ENCODE measurements at regions not wholly inside any gene's neighbourhood (a gene's known extent, or its start where the extent isn't known, plus 50 kb on each side); places are given as distances from the start of the nearest gene placed in this dataset.

DNA sequence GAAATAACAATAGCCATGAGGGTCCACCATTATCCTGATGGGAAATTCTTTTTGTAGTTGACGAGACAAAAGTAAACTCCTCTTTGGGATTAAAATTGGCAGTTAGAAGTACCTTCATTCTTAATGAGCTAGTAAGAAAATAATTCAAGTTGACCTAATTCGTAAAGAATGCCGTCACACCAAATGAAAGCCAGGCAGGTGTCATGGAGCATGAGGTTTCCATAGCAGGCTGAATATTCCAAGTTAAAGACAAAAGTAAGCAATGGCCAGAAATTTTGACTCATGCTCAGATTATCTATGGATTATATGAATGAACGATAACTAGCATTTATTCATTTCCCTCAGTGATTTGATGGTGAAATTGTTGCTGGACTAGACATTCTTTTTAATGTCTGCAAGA lies 192.2 kb upstream of the FAT1 start:
- POLR2A ChIA-PET (ENCODE audit: low non-redundant PET) = no interaction called here
- intact Hi-C loops (cut with micrococcal nuclease; ENCODE audit: unreplicated experiment) = no loop called here
- CTCF ChIA-PET = no interaction called here
- Histone ChIP-seq H3K4me3 (ENCODE audit: low read depth, low read length, poor library complexity, severe bottlenecking) (no peak overlapping the region), H3K27me3 (replicated peaks; ENCODE audit: insufficient read depth, low read depth, low read length, poor library complexity) (no peaks in the 10 kb centered on the region), H3K27ac (ENCODE audit: low read depth, low read length, poor library complexity, severe bottlenecking) (no peak overlapping the region), H3K9me3 (ENCODE audit: low read depth, low read length, poor library complexity, severe bottlenecking) (no peaks in the 10 kb centered on the region), H3K4me1 (ENCODE audit: insufficient read depth, low read length, poor library complexity, severe bottlenecking) (no peaks in the 10 kb centered on the region), H3K36me3 (ENCODE audit: insufficient read depth, low read length, poor library complexity, severe bottlenecking) (no peaks in the 10 kb centered on the region)
- no TSS peak for BruUV-seq (replicated peaks)
- DNase-seq (ENCODE audit: low spot score) = no peak
- TF ChIP-seq, protein P1, sequence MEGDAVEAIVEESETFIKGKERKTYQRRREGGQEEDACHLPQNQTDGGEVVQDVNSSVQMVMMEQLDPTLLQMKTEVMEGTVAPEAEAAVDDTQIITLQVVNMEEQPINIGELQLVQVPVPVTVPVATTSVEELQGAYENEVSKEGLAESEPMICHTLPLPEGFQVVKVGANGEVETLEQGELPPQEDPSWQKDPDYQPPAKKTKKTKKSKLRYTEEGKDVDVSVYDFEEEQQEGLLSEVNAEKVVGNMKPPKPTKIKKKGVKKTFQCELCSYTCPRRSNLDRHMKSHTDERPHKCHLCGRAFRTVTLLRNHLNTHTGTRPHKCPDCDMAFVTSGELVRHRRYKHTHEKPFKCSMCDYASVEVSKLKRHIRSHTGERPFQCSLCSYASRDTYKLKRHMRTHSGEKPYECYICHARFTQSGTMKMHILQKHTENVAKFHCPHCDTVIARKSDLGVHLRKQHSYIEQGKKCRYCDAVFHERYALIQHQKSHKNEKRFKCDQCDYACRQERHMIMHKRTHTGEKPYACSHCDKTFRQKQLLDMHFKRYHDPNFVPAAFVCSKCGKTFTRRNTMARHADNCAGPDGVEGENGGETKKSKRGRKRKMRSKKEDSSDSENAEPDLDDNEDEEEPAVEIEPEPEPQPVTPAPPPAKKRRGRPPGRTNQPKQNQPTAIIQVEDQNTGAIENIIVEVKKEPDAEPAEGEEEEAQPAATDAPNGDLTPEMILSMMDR (conservative IDR thresholded peaks at IDR 0.05; ENCODE audit: low read depth, low read length) = no peak
- TF ChIP-seq EZH2 (IDR thresholded peaks at IDR 0.05; ENCODE audit: borderline replicate concordance, low read depth, low read length, poor library complexity, severe bottlenecking) = no peak

DNA sequence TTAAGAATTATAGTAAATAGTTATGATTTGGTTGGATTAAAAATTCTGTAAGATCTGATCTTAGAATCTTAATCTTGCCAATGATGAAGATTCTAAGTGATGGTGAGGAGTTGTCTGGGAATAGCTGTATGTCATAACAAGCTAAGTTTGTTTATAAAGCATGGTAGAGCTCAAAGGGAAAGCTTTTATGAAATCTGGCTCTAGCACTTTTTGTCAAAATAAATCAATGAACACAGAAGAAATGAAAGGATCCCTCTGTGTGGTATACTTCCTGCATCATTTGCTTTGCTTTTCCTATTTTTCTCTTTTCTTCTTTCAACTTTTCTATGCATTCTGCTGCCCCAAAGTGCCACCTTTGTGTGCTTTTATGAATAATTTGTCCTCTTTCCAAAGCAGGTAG lies 193.5 kb upstream of the FAT1 start:
- intact Hi-C loops (cut with micrococcal nuclease; ENCODE audit: unreplicated experiment) = no loop called here
- DNase-seq (ENCODE audit: low spot score) = no peak
- Histone ChIP-seq H3K4me1 (ENCODE audit: insufficient read depth, low read length, poor library complexity, severe bottlenecking) (no peaks in the 10 kb centered on the region), H3K36me3 (ENCODE audit: insufficient read depth, low read length, poor library complexity, severe bottlenecking) (no peaks in the 10 kb centered on the region), H3K9me3 (ENCODE audit: low read depth, low read length, poor library complexity, severe bottlenecking) (no peaks in the 10 kb centered on the region), H3K27ac (ENCODE audit: low read depth, low read length, poor library complexity, severe bottlenecking) (no peak overlapping the region), H3K4me3 (ENCODE audit: low read depth, low read length, poor library complexity, severe bottlenecking) (no peak overlapping the region), H3K27me3 (replicated peaks; ENCODE audit: insufficient read depth, low read depth, low read length, poor library complexity) (no peaks in the 10 kb centered on the region)
- POLR2A ChIA-PET (ENCODE audit: low non-redundant PET) = no interaction called here
- no peak for TF ChIP-seq EZH2 (IDR thresholded peaks at IDR 0.05; ENCODE audit: borderline replicate concordance, low read depth, low read length, poor library complexity, severe bottlenecking)
- TF ChIP-seq, protein P1 (conservative IDR thresholded peaks at IDR 0.05; ENCODE audit: low read depth, low read length) = no peak
- no TSS peak for BruUV-seq (replicated peaks)
- CTCF ChIA-PET = no interaction called here

DNA sequence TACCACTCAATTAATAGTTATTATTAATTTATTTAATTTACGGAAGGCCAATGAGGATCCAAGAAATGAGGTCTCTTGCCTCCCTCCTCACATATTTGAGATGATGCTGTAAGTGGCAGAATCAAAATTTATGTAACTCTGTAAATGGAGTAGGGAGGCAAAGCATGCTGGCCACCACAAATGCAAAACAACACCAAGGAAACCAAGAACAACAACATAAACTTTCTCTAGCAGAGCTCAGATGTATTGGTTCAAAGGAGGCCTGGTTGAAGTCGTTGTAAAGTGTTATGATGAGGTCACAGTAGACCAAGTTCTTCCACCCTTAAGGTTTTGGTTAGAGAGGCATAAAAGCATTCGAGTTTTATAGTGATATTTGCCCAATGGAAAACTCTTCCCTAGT lies 194.8 kb upstream of the FAT1 start:
- CTCF ChIA-PET = no interaction called here
- H3K4me3 ChIP-seq (ENCODE audit: low read depth, low read length, poor library complexity, severe bottlenecking) = no peak overlapping the region
- H3K4me1 ChIP-seq (ENCODE audit: insufficient read depth, low read length, poor library complexity, severe bottlenecking) = no peaks in the 10 kb centered on the region
- POLR2A ChIA-PET (ENCODE audit: low non-redundant PET) = no interaction called here
- intact Hi-C loops (cut with micrococcal nuclease; ENCODE audit: unreplicated experiment) = no loop called here
- DNase-seq (ENCODE audit: low spot score) = no peak
- no peak for TF ChIP-seq EZH2 (IDR thresholded peaks at IDR 0.05; ENCODE audit: borderline replicate concordance, low read depth, low read length, poor library complexity, severe bottlenecking)
- TF ChIP-seq, protein P1 (conservative IDR thresholded peaks at IDR 0.05; ENCODE audit: low read depth, low read length) = no peak
- no TSS peak for BruUV-seq (replicated peaks)
- H3K9me3 ChIP-seq (ENCODE audit: low read depth, low read length, poor library complexity, severe bottlenecking) = no peaks in the 10 kb centered on the region
- no peaks in the 10 kb centered on the region for H3K36me3 ChIP-seq (ENCODE audit: insufficient read depth, low read length, poor library complexity, severe bottlenecking)
- H3K27me3 ChIP-seq (replicated peaks; ENCODE audit: insufficient read depth, low read depth, low read length, poor library complexity) = no peaks in the 10 kb centered on the region
- H3K27ac ChIP-seq (ENCODE audit: low read depth, low read length, poor library complexity, severe bottlenecking) = no peak overlapping the region

Measured in A673 (cell line).